ENCODE measurements at regions not wholly inside any gene's neighbourhood (a gene's known extent, or its start where the extent isn't known, plus 50 kb on each side); places are given as distances from the start of the nearest gene placed in this dataset.
"Not testable (repeated sequence)": the region's sequence is repeated elsewhere in the genome, so short reads cannot be mapped to it uniquely, and the experiment has no call there.

- DNase-seq, result no peak
- no peak overlapping the region for H3K27ac ChIP-seq
- TF ChIP-seq CTCF (IDR thresholded peaks at IDR 0.05) (no peak), POLR2A (IDR thresholded peaks at IDR 0.05) (no peak)
- H3K4me1 ChIP-seq, result no peaks in the 10 kb centered on the region
- no peak overlapping the region for H3K4me3 ChIP-seq
- H3K27me3 ChIP-seq, result no peaks in the 10 kb centered on the region
- no peaks in the 10 kb centered on the region for H3K9me3 ChIP-seq
- intact Hi-C loops (cut with DNase I; ENCODE audit: low total_unique reads), result no loop called here
- no peaks in the 10 kb centered on the region for H3K36me3 ChIP-seq
Measured at GRCh38 chr6:134754013-134754690, 195.7 kb downstream of the ALDH8A1 start.

- no peaks in the 10 kb centered on the region for H3K4me1 ChIP-seq
- no peaks in the 10 kb centered on the region for H3K9me3 ChIP-seq
- no peak for DNase-seq
- H3K4me3 ChIP-seq, result no peak overlapping the region
- no peaks in the 10 kb centered on the region for H3K27me3 ChIP-seq
- no peak for TF ChIP-seq CTCF (IDR thresholded peaks at IDR 0.05)
- no peak for TF ChIP-seq POLR2A (IDR thresholded peaks at IDR 0.05)
- H3K27ac ChIP-seq, result no peak overlapping the region
- H3K36me3 ChIP-seq, result no peaks in the 10 kb centered on the region
- intact Hi-C loops (cut with DNase I; ENCODE audit: low total_unique reads), result no loop called here
Measured at GRCh38 chr6:134753001-134753400, 196.9 kb downstream of the ALDH8A1 start.

GRCh38 chr6:134752445-134752844 is 197.5 kb downstream of the ALDH8A1 start:
- DNase-seq, result no peak
- Histone ChIP-seq H3K27me3 (no peaks in the 10 kb centered on the region), H3K4me3 (no peak overlapping the region), H3K27ac (no peak overlapping the region), H3K4me1 (no peaks in the 10 kb centered on the region), H3K9me3 (no peaks in the 10 kb centered on the region), H3K36me3 (no peaks in the 10 kb centered on the region)
- intact Hi-C loops (cut with DNase I; ENCODE audit: low total_unique reads), result no loop called here
- TF ChIP-seq POLR2A (IDR thresholded peaks at IDR 0.05) (no peak), CTCF (IDR thresholded peaks at IDR 0.05) (no peak)

- no peak overlapping the region for H3K27ac ChIP-seq
- TF ChIP-seq POLR2A (IDR thresholded peaks at IDR 0.05) (no peak), CTCF (IDR thresholded peaks at IDR 0.05) (no peak)
- intact Hi-C loops (cut with DNase I; ENCODE audit: low total_unique reads), result no loop called here
Measured at GRCh38 chr6:134750669-134751068, 199.2 kb downstream of the ALDH8A1 start.

GRCh38 chr6:134748484-134748883 is 201.4 kb downstream of the ALDH8A1 start:
- no peak for DNase-seq
- Histone ChIP-seq H3K27me3 (no peaks in the 10 kb centered on the region), H3K4me3 (no peak overlapping the region), H3K27ac (no peak overlapping the region), H3K4me1 (no peaks in the 10 kb centered on the region), H3K36me3 (no peaks in the 10 kb centered on the region), H3K9me3 (no peaks in the 10 kb centered on the region)
- TF ChIP-seq CTCF (IDR thresholded peaks at IDR 0.05) (no peak), POLR2A (IDR thresholded peaks at IDR 0.05) (no peak)
- intact Hi-C loops (cut with DNase I; ENCODE audit: low total_unique reads), result no loop called here

More at GRCh38 chr6:134750669-134751068, 199.2 kb downstream of the ALDH8A1 start:
- no peak for DNase-seq
- Histone ChIP-seq H3K4me1 (no peaks in the 10 kb centered on the region), H3K36me3 (no peaks in the 10 kb centered on the region), H3K9me3 (no peaks in the 10 kb centered on the region), H3K27me3 (no peaks in the 10 kb centered on the region), H3K4me3 (no peak overlapping the region)

- intact Hi-C loops (cut with DNase I; ENCODE audit: low total_unique reads); H3K27me3 ChIP-seq; H3K4me1 ChIP-seq; DNase-seq; H3K4me3 ChIP-seq; H3K9me3 ChIP-seq; H3K27ac ChIP-seq; H3K36me3 ChIP-seq: not testable (repeated sequence)
Measured at GRCh38 chr6:134747197-134747596, 202.7 kb downstream of the ALDH8A1 start.

All from uterus (tissue), 3 donors.